ENCODE measurements at regions not wholly inside any gene's neighbourhood (a gene's known extent, or its start where the extent isn't known, plus 50 kb on each side); places are given as distances from the start of the nearest gene placed in this dataset.

- TF ChIP-seq POLR2A (IDR thresholded peaks at IDR 0.05; ENCODE audit: low read length): no peak
- no peak for TF ChIP-seq GATA1 (IDR thresholded peaks at IDR 0.05; ENCODE audit: low read depth, low read length)
Observed at GRCh38 chr12:98401427-98401826, 114.0 kb upstream of the TMPO start.
